Activated CD8-positive, alpha-beta T cell treated with anti-CD3 and anti-CD28 coated beads, Interleukin-2, amount 10 ng/mL, durations not matched to agents 7 days and 5 days (primary cell): ENCODE measurements at regions not wholly inside any gene's neighbourhood (a gene's known extent, or its start where the extent isn't known, plus 50 kb on each side); places are given as distances from the start of the nearest gene placed in this dataset.

Source experiments
- ATAC-seq: fragments of 150-1000 bp; cut with Tn5 transposase; one replicate; pipeline ENCODE4 v1.10.0; 2021; ENCODE audit warnings: moderate library complexity
- CTCF ChIA-PET: fragments of 350-600 bp; sonication (Branson Sonifier 250); formaldehyde crosslinking; loops from one replicate; lab custom pipeline; 2021; ENCODE audit warnings: antibody characterized with exemption; lab: Charles Lee
- POLR2A ChIA-PET: fragments of 350-600 bp; sonication (Branson Sonifier 250); formaldehyde crosslinking; loops from one replicate; lab custom pipeline; 2021; ENCODE audit warnings: antibody characterized with exemption; lab: Charles Lee
- DNase-seq: peaks from one replicate; pipeline ENCODE4 v3.0.0-alpha.2; 2020
- H3K27ac Mint-ChIP-seq: one replicate; pipeline ENCODE4 v1.8.0; 2021; ENCODE audit warnings: mild to moderate bottlenecking, mixed read lengths
- H3K27me3 Mint-ChIP-seq: one replicate; pipeline ENCODE4 v1.8.0; 2021; ENCODE audit warnings: low read depth, mixed read lengths
- H3K36me3 Mint-ChIP-seq: one replicate; pipeline ENCODE4 v1.8.0; 2021; ENCODE audit warnings: low read depth, mixed read lengths
- H3K4me1 Mint-ChIP-seq: one replicate; pipeline ENCODE4 v1.8.0; 2021; ENCODE audit warnings: low read depth, mixed read lengths
- H3K4me3 Mint-ChIP-seq: one replicate; pipeline ENCODE4 v1.8.0; 2021; ENCODE audit warnings: mild to moderate bottlenecking, mixed read lengths
- H3K9me3 Mint-ChIP-seq: one replicate; pipeline ENCODE4 v1.8.0; 2022; ENCODE audit warnings: mixed read lengths; ENCODE audit not compliant: insufficient read depth

DNA sequence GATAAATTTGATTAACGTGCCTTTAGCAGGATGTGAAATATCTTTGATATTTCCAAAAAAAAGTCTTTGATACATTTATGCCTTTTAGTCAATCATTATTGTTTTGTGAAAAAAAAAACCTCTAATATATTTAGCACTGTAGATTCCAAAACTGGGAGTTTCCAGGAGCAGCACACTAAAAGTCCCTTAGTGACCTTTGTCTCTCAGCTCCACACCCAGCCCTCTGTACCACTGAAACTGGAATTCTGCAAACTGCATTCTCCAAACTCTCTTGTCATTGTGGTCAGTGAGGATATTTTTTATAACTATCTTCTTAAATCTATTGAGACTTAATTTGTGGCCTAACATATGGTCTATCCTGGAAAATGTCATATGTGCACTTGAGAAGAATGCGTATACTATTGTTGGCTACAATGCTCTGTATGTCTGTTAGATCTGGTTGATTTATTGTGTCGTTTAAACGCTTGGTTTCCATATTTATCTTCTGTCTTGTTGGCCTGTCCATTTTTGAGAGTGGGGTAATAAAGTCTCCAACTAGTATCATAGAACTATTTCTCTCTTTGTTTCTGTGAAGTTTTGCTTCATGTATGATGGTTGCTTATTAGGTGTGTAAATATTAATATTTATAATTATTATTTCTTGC is 73.2 kb upstream of the CNKSR3 start:
- no peaks in the 10 kb centered on the region for H3K36me3 Mint-ChIP-seq

DNA sequence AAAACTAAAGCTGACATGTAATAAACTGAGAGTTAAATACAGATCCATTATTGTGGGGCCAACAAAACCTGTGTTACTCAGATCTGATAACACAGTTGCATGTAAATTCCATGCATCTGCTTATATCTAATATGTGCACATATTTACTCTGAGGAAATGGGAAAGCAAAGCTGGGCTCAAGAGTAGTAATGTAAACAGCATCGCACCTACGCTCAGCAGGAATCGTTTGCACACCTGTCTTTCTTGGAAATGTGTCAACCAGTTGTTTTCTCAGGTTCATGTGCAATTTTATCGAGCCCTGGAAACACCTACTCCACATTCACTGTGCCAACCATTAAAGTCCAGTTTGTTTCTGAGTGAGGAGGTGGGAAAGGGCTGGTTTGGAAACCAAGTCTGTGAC is 80.3 kb upstream of the CNKSR3 start:
- H3K4me1 Mint-ChIP-seq = no peaks in the 10 kb centered on the region
- H3K27ac Mint-ChIP-seq = no peak overlapping the region
- ATAC-seq (no peak), DNase-seq (no peak)
- no peaks in the 10 kb centered on the region for H3K27me3 Mint-ChIP-seq
- H3K9me3 Mint-ChIP-seq = no peaks in the 10 kb centered on the region
- H3K4me3 Mint-ChIP-seq = no peak overlapping the region
- ChIA-PET CTCF (no interaction called here), POLR2A (no interaction called here)
- H3K36me3 Mint-ChIP-seq = no peaks in the 10 kb centered on the region

More for the DNA sequence above, 73.2 kb upstream of the CNKSR3 start:
- ChIA-PET POLR2A (no interaction called here), CTCF (no interaction called here)
- no peak overlapping the region for H3K4me3 Mint-ChIP-seq
- no peak overlapping the region for H3K27ac Mint-ChIP-seq
- H3K4me1 Mint-ChIP-seq = no peaks in the 10 kb centered on the region
- H3K9me3 Mint-ChIP-seq = no peaks in the 10 kb centered on the region
- no peak for ATAC-seq
- no peak for DNase-seq
- H3K27me3 Mint-ChIP-seq = peaks cover 6% of the 10 kb centered on the region

DNA sequence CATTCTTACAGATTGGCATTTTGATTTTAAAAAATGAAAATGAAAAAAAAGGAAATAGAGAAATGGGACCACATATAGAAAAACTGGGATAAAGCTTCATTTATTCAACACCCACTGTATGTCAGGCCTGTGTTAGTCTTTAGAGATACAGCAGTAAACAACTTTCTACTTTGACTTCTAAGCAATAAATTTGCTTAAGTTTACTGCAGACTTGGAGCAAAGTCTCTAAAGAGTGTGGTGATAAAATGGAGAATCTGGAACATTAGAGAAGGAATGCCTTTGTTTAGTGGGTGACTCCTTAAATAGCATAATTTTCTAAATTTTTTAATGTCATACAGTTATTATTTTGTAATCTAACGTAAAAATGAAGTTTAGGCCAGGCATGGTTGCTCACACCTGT is 80.7 kb upstream of the CNKSR3 start:
- no peaks in the 10 kb centered on the region for H3K36me3 Mint-ChIP-seq
- CTCF ChIA-PET = no interaction called here
- no peaks in the 10 kb centered on the region for H3K9me3 Mint-ChIP-seq
- DNase-seq (no peak), ATAC-seq (no peak)
- no peaks in the 10 kb centered on the region for H3K27me3 Mint-ChIP-seq
- POLR2A ChIA-PET = no interaction called here
- no peaks in the 10 kb centered on the region for H3K4me1 Mint-ChIP-seq
- H3K27ac Mint-ChIP-seq = no peak overlapping the region
- no peak overlapping the region for H3K4me3 Mint-ChIP-seq

DNA sequence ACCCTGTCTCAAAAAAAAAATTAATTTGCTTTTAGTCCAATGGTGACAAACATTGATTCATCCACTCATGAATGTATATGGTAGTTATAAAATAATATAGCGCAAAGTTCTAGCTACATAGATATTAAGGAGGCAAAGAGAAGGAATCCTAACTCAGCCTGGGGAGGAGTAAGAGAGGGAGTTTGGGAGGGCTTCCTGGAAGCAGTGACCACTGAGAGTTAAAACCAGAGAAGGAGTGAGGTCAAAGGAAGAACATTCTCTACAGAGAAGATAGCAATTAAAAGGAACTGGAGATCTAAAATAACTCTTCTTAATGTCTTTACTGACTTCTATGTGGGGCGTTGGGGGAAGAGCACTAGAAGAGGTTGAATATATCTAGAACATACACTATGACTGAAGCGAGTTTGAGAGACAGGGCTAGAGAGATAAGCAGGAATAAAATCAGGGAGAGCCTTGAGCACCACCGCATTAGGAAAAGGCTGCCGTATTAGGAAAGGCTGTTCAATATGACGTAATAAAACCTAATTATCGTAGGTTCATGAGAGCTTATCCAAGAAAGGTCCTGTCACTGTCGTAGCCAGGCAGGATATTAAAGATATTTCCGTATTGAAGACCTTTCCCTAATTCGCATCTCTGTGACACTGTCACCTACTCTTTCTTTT is 81.8 kb upstream of the CNKSR3 start:
- no peaks in the 10 kb centered on the region for H3K4me1 Mint-ChIP-seq
- no peak overlapping the region for H3K27ac Mint-ChIP-seq
- H3K9me3 Mint-ChIP-seq = no peaks in the 10 kb centered on the region
- no peak for ATAC-seq
- ChIA-PET POLR2A (no interaction called here), CTCF (no interaction called here)
- no peak for DNase-seq
- no peak overlapping the region for H3K4me3 Mint-ChIP-seq
- no peaks in the 10 kb centered on the region for H3K36me3 Mint-ChIP-seq
- H3K27me3 Mint-ChIP-seq = no peaks in the 10 kb centered on the region

DNA sequence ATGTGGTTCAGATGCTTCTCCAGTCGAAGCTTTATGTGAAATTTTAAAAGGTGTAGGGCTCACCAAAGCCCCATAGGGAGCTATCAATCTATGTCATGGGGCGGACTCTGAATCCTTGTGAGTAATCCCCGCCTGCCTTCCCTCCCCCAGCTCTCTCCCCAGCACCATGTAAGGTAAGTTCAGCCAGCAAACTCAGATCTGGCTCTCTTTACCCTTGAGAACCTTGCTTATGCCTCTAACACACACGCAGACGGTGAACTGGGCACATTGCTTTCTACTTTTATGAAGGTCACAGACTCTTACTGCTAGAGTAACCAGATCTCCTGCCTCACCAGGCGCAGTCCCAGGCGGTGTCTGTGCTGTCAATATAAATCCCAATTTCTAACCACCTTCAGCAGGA is 82.6 kb upstream of the CNKSR3 start:
- Mint-ChIP-seq H3K9me3 (no peaks in the 10 kb centered on the region), H3K27ac (no peak overlapping the region), H3K27me3 (no peaks in the 10 kb centered on the region), H3K4me3 (no peak overlapping the region), H3K4me1 (no peaks in the 10 kb centered on the region), H3K36me3 (no peaks in the 10 kb centered on the region)
- POLR2A ChIA-PET = no interaction called here
- ATAC-seq (no peak), DNase-seq (no peak)
- CTCF ChIA-PET = no interaction called here

DNA sequence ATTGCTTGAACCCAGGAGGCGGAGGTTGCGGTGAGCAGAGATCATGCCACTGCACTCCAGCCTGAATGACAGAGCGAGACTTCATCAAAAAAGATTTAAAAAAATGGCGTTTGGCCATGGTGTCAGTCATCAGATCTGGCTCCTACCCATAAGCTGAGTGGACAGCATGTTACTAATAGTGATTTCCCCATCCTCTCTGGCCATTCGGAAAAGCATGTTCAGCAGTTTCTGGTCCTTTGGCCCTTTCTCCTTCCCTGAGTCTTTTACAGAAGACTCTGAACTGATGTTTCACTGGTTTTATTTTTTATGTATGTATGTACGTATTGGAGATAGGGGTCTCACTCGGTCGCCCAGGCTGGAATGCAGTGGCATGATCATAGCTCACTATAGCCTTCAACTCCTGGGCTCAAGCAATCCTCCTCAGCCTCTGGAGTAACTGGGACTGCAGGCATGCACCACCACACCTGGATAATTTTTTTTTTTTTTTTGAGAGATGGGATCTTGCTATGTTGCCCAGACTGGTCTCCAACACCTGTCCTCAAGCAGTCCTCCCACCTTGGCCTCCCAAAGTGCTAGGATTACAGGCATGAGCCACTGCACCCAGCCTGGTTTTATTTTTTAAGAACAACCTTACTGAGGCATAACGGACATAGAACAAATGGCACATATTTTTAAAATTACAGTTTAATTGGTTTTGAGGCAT is 84.2 kb upstream of the CNKSR3 start:
- DNase-seq (no peak), ATAC-seq (no peak)
- CTCF ChIA-PET = interaction anchor here (0.6 kb wide), 1 partner anchor 651 kb away, joined by 3 read pairs; no protein-coding TSS in a partner anchor
- H3K4me1 Mint-ChIP-seq = no peaks in the 10 kb centered on the region
- no peaks in the 10 kb centered on the region for H3K9me3 Mint-ChIP-seq
- H3K4me3 Mint-ChIP-seq = no peak overlapping the region
- POLR2A ChIA-PET = no interaction called here
- no peak overlapping the region for H3K27ac Mint-ChIP-seq
- no peaks in the 10 kb centered on the region for H3K36me3 Mint-ChIP-seq
- H3K27me3 Mint-ChIP-seq = no peaks in the 10 kb centered on the region

DNA sequence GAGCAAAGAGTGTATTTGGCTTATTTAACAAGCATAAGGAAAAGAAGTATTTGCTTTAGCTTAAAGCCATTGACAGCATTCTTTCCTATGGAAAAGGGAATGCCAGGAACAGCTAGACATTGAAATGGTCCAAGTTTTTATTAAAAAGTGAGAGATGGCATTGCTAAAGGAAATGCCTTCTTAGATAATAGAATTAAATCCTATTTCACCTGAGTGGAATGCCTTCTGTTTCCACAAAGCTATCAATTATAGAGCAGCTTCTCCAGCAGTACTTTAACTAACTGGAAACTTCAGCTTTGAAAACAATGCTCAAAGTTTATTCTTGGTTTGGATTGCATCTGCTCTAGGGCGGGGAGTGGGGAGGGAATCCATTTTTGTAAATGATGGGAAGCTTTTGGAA is 85.1 kb upstream of the CNKSR3 start:
- CTCF ChIA-PET = no interaction called here
- Mint-ChIP-seq H3K4me1 (no peaks in the 10 kb centered on the region), H3K36me3 (no peaks in the 10 kb centered on the region), H3K27me3 (no peaks in the 10 kb centered on the region), H3K9me3 (no peaks in the 10 kb centered on the region), H3K4me3 (no peak overlapping the region), H3K27ac (no peak overlapping the region)
- no peak for DNase-seq
- POLR2A ChIA-PET = no interaction called here
- ATAC-seq = no peak

DNA sequence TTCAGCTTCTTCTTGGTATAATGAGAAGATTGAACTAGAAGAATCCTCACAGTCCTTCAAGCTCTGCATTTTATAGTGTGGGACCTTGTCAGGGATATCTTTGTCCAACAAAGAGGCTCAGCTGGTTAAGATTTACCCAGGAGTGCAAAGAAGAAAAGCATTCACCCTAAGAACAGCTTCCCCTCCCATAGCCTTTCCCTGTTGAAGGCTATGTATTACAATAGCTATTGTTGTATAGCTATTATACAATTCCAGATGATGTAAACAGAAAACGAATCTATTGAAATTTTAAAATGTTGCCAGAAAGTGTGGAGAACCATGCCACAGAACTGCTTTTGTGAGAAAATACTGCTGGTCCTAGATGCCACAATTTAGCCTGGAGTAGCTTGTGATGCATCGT is 85.5 kb upstream of the CNKSR3 start:
- Mint-ChIP-seq H3K4me1 (no peaks in the 10 kb centered on the region), H3K4me3 (no peak overlapping the region), H3K36me3 (no peaks in the 10 kb centered on the region), H3K27ac (no peak overlapping the region), H3K27me3 (no peaks in the 10 kb centered on the region), H3K9me3 (no peaks in the 10 kb centered on the region)
- ChIA-PET CTCF (no interaction called here), POLR2A (interaction anchor here (0.7 kb wide), 1 partner anchor 14 kb away, joined by 3 read pairs; no protein-coding TSS in a partner anchor)
- ATAC-seq (no peak), DNase-seq (no peak)

DNA sequence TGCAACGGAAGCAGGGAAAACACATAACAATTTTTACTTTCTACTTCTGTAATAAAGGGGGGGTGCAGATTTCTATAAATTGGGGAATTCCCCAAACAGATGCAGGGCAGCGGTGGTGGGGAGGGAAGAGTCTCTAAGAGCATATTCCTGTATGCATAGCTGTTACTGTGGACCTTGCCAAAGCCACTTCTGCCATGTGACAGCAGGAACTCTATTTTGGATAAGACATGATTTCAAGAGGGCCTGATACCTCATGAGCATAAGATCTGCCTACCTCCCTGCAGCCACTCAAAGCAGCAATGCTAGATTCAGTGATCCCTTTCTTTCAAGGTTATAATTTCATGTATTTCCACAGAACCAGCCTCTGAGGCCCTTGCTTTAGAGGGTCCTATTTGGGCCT is 86.2 kb upstream of the CNKSR3 start:
- ChIA-PET CTCF (no interaction called here), POLR2A (no interaction called here)
- no peak for DNase-seq
- Mint-ChIP-seq H3K4me1 (no peaks in the 10 kb centered on the region), H3K27ac (no peak overlapping the region), H3K9me3 (no peaks in the 10 kb centered on the region), H3K27me3 (no peaks in the 10 kb centered on the region), H3K4me3 (no peak overlapping the region), H3K36me3 (no peaks in the 10 kb centered on the region)
- no peak for ATAC-seq

DNA sequence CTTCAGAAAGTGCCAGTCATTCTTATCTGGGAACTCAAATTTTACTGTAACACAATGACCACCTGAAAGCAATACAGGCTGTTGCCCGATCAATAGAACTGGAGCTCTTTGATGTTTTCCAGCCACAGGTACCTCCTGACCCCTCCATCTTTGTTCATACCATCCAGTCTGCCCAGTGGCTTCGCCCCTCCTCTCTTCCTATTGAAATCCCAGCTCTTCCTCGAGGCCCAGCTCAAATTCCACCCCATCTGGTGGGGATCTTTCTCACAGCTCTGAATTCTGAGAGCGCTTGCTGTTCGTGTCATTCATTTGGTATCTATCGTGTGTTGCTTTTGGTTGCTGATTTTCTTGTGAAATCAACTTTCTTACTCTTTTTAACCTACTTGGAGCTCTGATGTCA is 87.9 kb upstream of the CNKSR3 start:
- POLR2A ChIA-PET = no interaction called here
- ATAC-seq (no peak), DNase-seq (no peak)
- Mint-ChIP-seq H3K4me3 (no peak overlapping the region), H3K27ac (no peak overlapping the region), H3K27me3 (no peaks in the 10 kb centered on the region), H3K4me1 (no peaks in the 10 kb centered on the region), H3K9me3 (no peaks in the 10 kb centered on the region), H3K36me3 (no peaks in the 10 kb centered on the region)
- CTCF ChIA-PET = no interaction called here

DNA sequence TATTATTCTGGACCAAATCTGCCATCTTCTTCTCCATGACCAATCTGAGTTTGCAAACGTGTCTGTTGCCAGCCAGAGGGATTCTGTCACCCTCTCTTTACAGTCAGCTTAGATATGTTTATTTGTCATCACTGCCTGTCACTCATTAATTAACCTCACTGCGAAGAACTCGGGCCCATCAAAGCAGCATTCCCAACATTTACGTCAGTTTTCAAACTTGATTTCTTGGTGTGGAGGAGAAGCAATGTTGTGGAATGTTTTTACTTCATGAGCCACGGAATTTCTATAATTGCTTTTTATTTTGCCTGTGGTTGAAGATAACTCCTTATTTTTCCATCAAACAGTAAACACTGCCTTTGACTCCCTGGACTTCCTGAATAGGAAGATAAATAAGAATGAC is 91.8 kb upstream of the CNKSR3 start:
- no peak for DNase-seq
- Mint-ChIP-seq H3K4me3 (no peak overlapping the region), H3K9me3 (no peaks in the 10 kb centered on the region), H3K36me3 (no peaks in the 10 kb centered on the region), H3K27me3 (no peaks in the 10 kb centered on the region), H3K4me1 (peaks cover 12% of the 10 kb centered on the region), H3K27ac (no peak overlapping the region)
- ChIA-PET CTCF (no interaction called here), POLR2A (no interaction called here)
- ATAC-seq = no peak

DNA sequence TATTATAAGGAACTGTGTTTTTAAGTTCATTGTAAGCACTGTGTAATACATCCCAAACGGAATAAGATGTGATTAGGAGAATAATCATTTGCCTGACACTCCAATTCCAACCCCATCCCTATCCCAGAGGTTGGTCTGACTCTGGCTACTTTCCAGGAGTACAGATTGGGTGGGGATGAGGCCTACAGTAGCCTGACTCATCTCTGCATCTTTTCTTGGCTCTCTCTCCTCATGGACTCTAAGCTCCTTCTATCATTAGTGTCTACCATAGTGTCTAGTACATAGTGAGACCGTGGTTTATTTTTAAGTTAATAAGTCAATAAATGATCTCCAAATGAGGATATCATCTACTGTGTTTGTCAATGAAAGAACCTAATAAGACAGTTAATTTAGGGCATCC is 92.2 kb upstream of the CNKSR3 start:
- no peaks in the 10 kb centered on the region for H3K36me3 Mint-ChIP-seq
- DNase-seq (no peak), ATAC-seq (no peak)
- no peak overlapping the region for H3K27ac Mint-ChIP-seq
- no peaks in the 10 kb centered on the region for H3K9me3 Mint-ChIP-seq
- H3K4me1 Mint-ChIP-seq = peaks cover 12% of the 10 kb centered on the region
- H3K27me3 Mint-ChIP-seq = no peaks in the 10 kb centered on the region
- CTCF ChIA-PET = no interaction called here
- no peak overlapping the region for H3K4me3 Mint-ChIP-seq
- POLR2A ChIA-PET = no interaction called here
